H9 (cell line): ENCODE measurements at regions not wholly inside any gene's neighbourhood (a gene's known extent, or its start where the extent isn't known, plus 50 kb on each side); places are given as distances from the start of the nearest gene placed in this dataset.

ENCODE experiments used
- DNase-seq: peaks from one replicate; pipeline ENCODE4 v3.0.0-alpha.2; 2017
- H2AFZ ChIP-seq: one replicate; pipeline ENCODE4 v1.6.1; 2013; ENCODE audit warnings: mild to moderate bottlenecking, low read length, control low read depth, moderate library complexity
- H2AK5ac ChIP-seq: 2 replicates; pipeline ENCODE4 v1.6.1; 2013; ENCODE audit warnings: low read length, control low read depth, mixed read lengths; ENCODE audit not compliant: insufficient read length
- H2BK120ac ChIP-seq: one replicate; pipeline ENCODE4 v1.6.1; 2013; ENCODE audit warnings: low read depth, mild to moderate bottlenecking, low read length, control low read depth, inconsistent platforms; ENCODE audit not compliant: poor library complexity, severe bottlenecking
- H2BK12ac ChIP-seq: 2 replicates; pipeline ENCODE4 v1.6.1; 2013; ENCODE audit warnings: low read length, control low read depth, mixed read lengths, low read depth; ENCODE audit not compliant: insufficient read length
- H2BK15ac ChIP-seq: 2 replicates; pipeline ENCODE4 v1.6.1; 2013; ENCODE audit warnings: low read depth, low read length, control low read depth
- H2BK20ac ChIP-seq: one replicate; pipeline ENCODE4 v1.6.1; 2013; ENCODE audit warnings: low read depth, mild to moderate bottlenecking, low read length, control low read depth, inconsistent platforms; ENCODE audit not compliant: poor library complexity, severe bottlenecking
- H2BK5ac ChIP-seq: 2 replicates; pipeline ENCODE4 v1.6.1; 2013; ENCODE audit warnings: low read length, control low read depth, mixed read lengths; ENCODE audit not compliant: insufficient read length
- H3K14ac ChIP-seq: 2 replicates; pipeline ENCODE4 v1.6.1; 2013; ENCODE audit warnings: low read length, control low read depth; ENCODE audit not compliant: insufficient read depth
- H3K18ac ChIP-seq: 2 replicates; pipeline ENCODE4 v1.6.1; 2013; ENCODE audit warnings: low read depth, mild to moderate bottlenecking, mixed read lengths, low read length, control low read depth; ENCODE audit not compliant: insufficient read length
- H3K23ac ChIP-seq: 2 replicates; pipeline ENCODE4 v1.6.1; 2013; ENCODE audit warnings: low read length, control low read depth, mixed read lengths, low read depth; ENCODE audit not compliant: insufficient read length
- H3K23me2 ChIP-seq: 2 replicates; pipeline ENCODE4 v1.6.1; 2013; ENCODE audit warnings: low read depth, mild to moderate bottlenecking, mixed read lengths, low read length, control low read depth; ENCODE audit not compliant: insufficient read length, poor library complexity, severe bottlenecking
- H3K27ac ChIP-seq: 2 replicates; pipeline ENCODE4 v1.5.1; 2013; ENCODE audit warnings: low read length, control low read depth, mixed read lengths, low read depth; ENCODE audit not compliant: insufficient read length
- H3K27me3 ChIP-seq: 2 replicates; pipeline ENCODE4 v1.6.1; 2013; ENCODE audit warnings: low read length, control low read depth, inconsistent platforms; ENCODE audit not compliant: insufficient read depth
- H3K4ac ChIP-seq: 2 replicates; pipeline ENCODE4 v1.6.1; 2013; ENCODE audit warnings: low read depth, mild to moderate bottlenecking, control low read depth, inconsistent platforms, low read length, moderate library complexity
- H3K4me1 ChIP-seq: 2 replicates; pipeline ENCODE4 v1.6.1; 2013; ENCODE audit warnings: low read length, control low read depth, inconsistent platforms; ENCODE audit not compliant: insufficient read depth
- H3K4me2 ChIP-seq: 2 replicates; pipeline ENCODE4 v1.6.1; 2013; ENCODE audit warnings: low read length, control low read depth, mixed read lengths; ENCODE audit not compliant: insufficient read length, insufficient read depth
- H3K56ac ChIP-seq: 2 replicates; pipeline ENCODE4 v1.6.1; 2013; ENCODE audit warnings: low read depth, mild to moderate bottlenecking, mixed read lengths, low read length, control low read depth; ENCODE audit not compliant: insufficient read length
- H3K79me1 ChIP-seq: 2 replicates; pipeline ENCODE4 v1.6.1; 2013; ENCODE audit warnings: low read depth, mild to moderate bottlenecking, moderate library complexity, low read length, control low read depth, inconsistent platforms; ENCODE audit not compliant: insufficient read depth, poor library complexity, severe bottlenecking
- H3K79me2 ChIP-seq: 2 replicates; pipeline ENCODE4 v1.6.1; 2013; ENCODE audit warnings: low read length, control low read depth, inconsistent platforms; ENCODE audit not compliant: insufficient read depth
- H3K9ac ChIP-seq: 2 replicates; pipeline ENCODE4 v1.6.1; 2013; ENCODE audit warnings: low read length, control low read depth, mixed read lengths; ENCODE audit not compliant: insufficient read length; ENCODE audit errors: extremely low read depth
- H3K9me3 ChIP-seq: one replicate; pipeline ENCODE4 v1.6.1; 2013; ENCODE audit warnings: low read depth, low read length, inconsistent platforms; ENCODE audit not compliant: control insufficient read depth
- H3T11ph ChIP-seq: one replicate; pipeline ENCODE4 v1.6.1; 2013; ENCODE audit warnings: mild to moderate bottlenecking, low read length, control low read depth, inconsistent platforms
- H4K20me1 ChIP-seq: one replicate; pipeline ENCODE4 v1.6.1; 2013; ENCODE audit not compliant: control insufficient read depth, insufficient read length, insufficient read depth
- H4K5ac ChIP-seq: 2 replicates; pipeline ENCODE4 v1.6.1; 2013; ENCODE audit warnings: low read depth, mild to moderate bottlenecking, mixed read lengths, low read length, control low read depth; ENCODE audit not compliant: insufficient read length
- H4K8ac ChIP-seq: replicated peaks from 2 replicates; pipeline ENCODE4 v1.6.1; 2013; ENCODE audit warnings: low read length, control low read depth, mixed read lengths, low read depth; ENCODE audit not compliant: insufficient read length
- H4K91ac ChIP-seq: 2 replicates; pipeline ENCODE4 v1.6.1; 2013; ENCODE audit warnings: low read depth, mild to moderate bottlenecking, moderate library complexity, mixed read lengths, low read length, control low read depth; ENCODE audit not compliant: insufficient read length
- H3K27ac Mint-ChIP-seq, 3 experiments: 2 replicates in 2 of 3; 3 replicates in 1 of 3; pipeline ENCODE4 v1.8.0; 2020 to 2021; ENCODE audit warnings: mixed read lengths in 3 of 3, mild to moderate bottlenecking in 1 of 3, moderate library complexity in 1 of 3
- H3K27me3 Mint-ChIP-seq: 2 replicates; pipeline ENCODE4 v1.8.0; 2021; ENCODE audit warnings: low read depth, mild to moderate bottlenecking, moderate library complexity, mixed read lengths
- H3K36me3 Mint-ChIP-seq, 3 experiments: 2 replicates in 2 of 3; 3 replicates in 1 of 3; pipeline ENCODE4 v1.8.0; 2020 to 2021; ENCODE audit warnings: low read depth in 3 of 3, mixed read lengths in 3 of 3; ENCODE audit not compliant: insufficient read depth in 1 of 3
- H3K4me1 Mint-ChIP-seq, 2 experiments: 2 replicates each; pipeline ENCODE4 v1.8.0; 2020; ENCODE audit warnings: mixed read lengths in 2 of 2
- H3K4me3 Mint-ChIP-seq, 2 experiments: 2 replicates in 1 of 2; 3 replicates in 1 of 2; pipeline ENCODE4 v1.8.0; 2020 to 2021; ENCODE audit warnings: mild to moderate bottlenecking in 2 of 2, mixed read lengths in 2 of 2, moderate library complexity in 1 of 2
- H3K9me3 Mint-ChIP-seq, 2 experiments: 2 replicates in 1 of 2; 3 replicates in 1 of 2; pipeline ENCODE4 v1.8.0; 2020; ENCODE audit warnings: mild to moderate bottlenecking in 2 of 2, mixed read lengths in 2 of 2, moderate library complexity in 1 of 2
- CTCF ChIP-seq: fragments of 200-600 bp; sonication (generic); conservative IDR thresholded peaks from 3 replicates; pipeline ENCODE4 v1.8.0; 2021; ENCODE audit warnings: antibody characterized with exemption, mild to moderate bottlenecking
- WGBS: extraction: QIAGEN DNeasy Blood & Tissue Kit; methylation state at CpG from one replicate; pipeline ENCODE4 v1.1.7; 2013; ENCODE audit warnings: missing lambda C conversion rate, low lambda C conversion rate, mixed read lengths; ENCODE audit not compliant: insufficient read length; ENCODE audit errors: extremely low coverage; 5-methylcytosine and 5-hydroxymethylcytosine counted together

GRCh38 chr4:157713342-157713741 is 459.5 kb downstream of the GASK1B start:
- Mint-ChIP-seq H3K27ac (no peak overlapping the region), H3K36me3 (no peaks in the 10 kb centered on the region), H3K4me3 (no peak overlapping the region), H3K27me3 (no peaks in the 10 kb centered on the region), H3K9me3 (no peaks in the 10 kb centered on the region), H3K4me1 (no peaks in the 10 kb centered on the region)
- H3K27ac ChIP-seq, result no peak overlapping the region
- H4K20me1 ChIP-seq, result no peaks in the 10 kb centered on the region
- no peak for DNase-seq
- H4K8ac ChIP-seq, result no peak overlapping the region
- no peak overlapping the region for H3K4me2 ChIP-seq
- H4K91ac ChIP-seq, result no peak overlapping the region
- H3K18ac ChIP-seq, result no peak overlapping the region
- no peak overlapping the region for H3K9ac ChIP-seq
- no peak overlapping the region for H3T11ph ChIP-seq
- no peak overlapping the region for H3K14ac ChIP-seq
- no peak overlapping the region for H3K4ac ChIP-seq
- H2BK5ac ChIP-seq, result no peak overlapping the region
- H2BK20ac ChIP-seq, result no peak overlapping the region
- H2BK12ac ChIP-seq, result no peak overlapping the region
- TF ChIP-seq CTCF, result no peak
- no CpG with 5 or more reads among the region's 4 CpGs for WGBS
- no peak overlapping the region for H2AFZ ChIP-seq
- H2BK15ac ChIP-seq, result no peak overlapping the region
- no peak overlapping the region for H4K5ac ChIP-seq
- H3K79me1 ChIP-seq, result no peaks in the 10 kb centered on the region
- H2AK5ac ChIP-seq, result no peak overlapping the region
- no peak overlapping the region for H2BK120ac ChIP-seq
- no peaks in the 10 kb centered on the region for H3K9me3 ChIP-seq
- no peak overlapping the region for H3K23ac ChIP-seq
- H3K27me3 ChIP-seq, result no peaks in the 10 kb centered on the region
- H3K79me2 ChIP-seq, result no peaks in the 10 kb centered on the region
- H3K23me2 ChIP-seq, result no peaks in the 10 kb centered on the region
- H3K4me1 ChIP-seq, result no peaks in the 10 kb centered on the region
- H3K56ac ChIP-seq, result no peak overlapping the region
